ENCODE measurements at regions not wholly inside any gene's neighbourhood (a gene's known extent, or its start where the extent isn't known, plus 50 kb on each side); places are given as distances from the start of the nearest gene placed in this dataset.

DNA sequence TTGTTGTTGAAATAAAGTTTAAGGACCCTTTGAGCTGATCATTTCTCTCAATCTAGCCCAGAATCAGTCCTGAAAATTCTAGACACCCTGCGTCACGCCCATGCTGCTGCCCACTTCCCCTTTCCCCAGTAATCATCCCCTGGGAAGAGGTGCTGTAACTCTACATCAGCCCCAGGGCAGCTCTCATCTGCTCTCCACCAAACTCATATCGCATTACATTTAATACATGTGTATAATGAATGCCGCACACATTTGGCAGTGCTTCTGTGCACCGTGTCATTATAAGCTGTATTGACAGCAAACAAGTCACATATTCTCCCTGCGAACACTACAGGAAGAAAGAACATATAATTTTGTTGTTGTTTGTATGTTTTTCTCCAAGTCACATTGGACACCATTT, 539.7 kb upstream of the DAB1 start:
- TF ChIP-seq CTCF (IDR thresholded peaks at IDR 0.05) = no peak
- no peak for TF ChIP-seq POLR2AphosphoS5 (IDR thresholded peaks at IDR 0.05)
- no peak for TF ChIP-seq POLR2A (IDR thresholded peaks at IDR 0.05)
- TF ChIP-seq EP300 (IDR thresholded peaks at IDR 0.05) = no peak
